Retinal pigment epithelial cell (primary cell): ENCODE measurements at regions not wholly inside any gene's neighbourhood (a gene's known extent, or its start where the extent isn't known, plus 50 kb on each side); places are given as distances from the start of the nearest gene placed in this dataset.

Experiments used
- DNase-seq: peaks from one replicate; pipeline ENCODE4 v3.0.0-alpha.2; 2010; ENCODE audit warnings: low read depth
- H3K4me3 ChIP-seq: 2 replicates; pipeline ENCODE4 v1.5.1; 2011; ENCODE audit warnings: mild to moderate bottlenecking, low read length, control low read depth, moderate library complexity
- TF ChIP-seq, protein P1 (sequence below): conservative IDR thresholded peaks from 2 replicates; pipeline ENCODE4 v1.5.1; 2011; ENCODE audit warnings: low read depth, low read length, control low read depth, inconsistent platforms

DNA sequence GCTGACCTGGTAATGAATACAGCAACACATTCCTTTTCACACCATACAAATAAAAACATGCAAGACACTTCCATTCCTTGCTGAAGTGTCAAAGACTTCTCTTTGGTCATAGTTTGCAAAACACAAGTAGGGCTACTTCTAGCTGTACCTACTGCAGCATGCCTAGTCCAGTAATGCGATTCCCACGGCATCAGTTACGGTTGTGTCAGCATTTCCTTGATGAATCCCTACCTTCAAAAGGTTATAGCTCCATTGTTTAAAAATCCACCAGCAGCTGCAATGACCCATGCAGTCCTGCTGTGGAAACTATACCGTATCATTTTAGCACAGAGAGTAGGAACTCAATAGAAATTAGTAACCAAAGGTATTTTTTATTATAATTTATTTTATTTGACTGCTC lies 1371.5 kb downstream of the EPHA7 start:
- no peak for DNase-seq
- TF ChIP-seq, protein P1, sequence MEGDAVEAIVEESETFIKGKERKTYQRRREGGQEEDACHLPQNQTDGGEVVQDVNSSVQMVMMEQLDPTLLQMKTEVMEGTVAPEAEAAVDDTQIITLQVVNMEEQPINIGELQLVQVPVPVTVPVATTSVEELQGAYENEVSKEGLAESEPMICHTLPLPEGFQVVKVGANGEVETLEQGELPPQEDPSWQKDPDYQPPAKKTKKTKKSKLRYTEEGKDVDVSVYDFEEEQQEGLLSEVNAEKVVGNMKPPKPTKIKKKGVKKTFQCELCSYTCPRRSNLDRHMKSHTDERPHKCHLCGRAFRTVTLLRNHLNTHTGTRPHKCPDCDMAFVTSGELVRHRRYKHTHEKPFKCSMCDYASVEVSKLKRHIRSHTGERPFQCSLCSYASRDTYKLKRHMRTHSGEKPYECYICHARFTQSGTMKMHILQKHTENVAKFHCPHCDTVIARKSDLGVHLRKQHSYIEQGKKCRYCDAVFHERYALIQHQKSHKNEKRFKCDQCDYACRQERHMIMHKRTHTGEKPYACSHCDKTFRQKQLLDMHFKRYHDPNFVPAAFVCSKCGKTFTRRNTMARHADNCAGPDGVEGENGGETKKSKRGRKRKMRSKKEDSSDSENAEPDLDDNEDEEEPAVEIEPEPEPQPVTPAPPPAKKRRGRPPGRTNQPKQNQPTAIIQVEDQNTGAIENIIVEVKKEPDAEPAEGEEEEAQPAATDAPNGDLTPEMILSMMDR: no peak

DNA sequence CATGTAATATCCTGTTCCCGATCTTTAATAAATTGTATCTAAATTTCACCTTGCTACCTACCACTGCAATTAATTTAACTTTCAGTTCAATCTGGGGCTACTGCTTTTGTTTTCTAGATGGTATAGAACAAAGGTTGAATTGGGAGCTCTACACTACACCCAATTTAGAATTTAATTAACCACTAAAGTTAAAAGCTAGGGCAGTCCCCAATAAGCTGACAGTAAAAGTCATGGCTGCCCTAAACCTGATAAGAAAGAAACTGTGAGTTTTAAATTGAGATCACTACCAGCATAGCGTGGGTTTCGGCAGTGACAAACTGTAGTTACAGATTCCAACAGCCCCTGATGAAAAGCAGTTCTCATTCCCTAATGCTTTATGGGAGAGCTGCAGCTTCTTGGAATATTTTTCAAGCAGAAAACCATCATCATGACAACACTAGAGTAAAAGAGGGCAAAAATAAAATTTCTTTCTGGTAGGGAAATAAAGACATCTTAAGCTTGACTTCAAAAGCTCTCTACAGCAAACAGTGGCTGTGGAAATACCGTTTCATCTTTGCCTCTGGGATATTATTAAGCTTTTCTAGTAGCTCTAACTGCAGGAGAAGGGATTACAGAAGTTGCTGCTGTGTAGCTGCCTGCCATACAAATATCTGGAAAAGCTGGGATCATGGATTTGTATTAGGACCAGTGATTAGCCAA lies 1372.1 kb downstream of the EPHA7 start:
- no peak for DNase-seq
- TF ChIP-seq, protein P1: no peak
- no peak overlapping the region for H3K4me3 ChIP-seq

More for the DNA sequence above, 1371.5 kb downstream of the EPHA7 start:
- no peak overlapping the region for H3K4me3 ChIP-seq

DNA sequence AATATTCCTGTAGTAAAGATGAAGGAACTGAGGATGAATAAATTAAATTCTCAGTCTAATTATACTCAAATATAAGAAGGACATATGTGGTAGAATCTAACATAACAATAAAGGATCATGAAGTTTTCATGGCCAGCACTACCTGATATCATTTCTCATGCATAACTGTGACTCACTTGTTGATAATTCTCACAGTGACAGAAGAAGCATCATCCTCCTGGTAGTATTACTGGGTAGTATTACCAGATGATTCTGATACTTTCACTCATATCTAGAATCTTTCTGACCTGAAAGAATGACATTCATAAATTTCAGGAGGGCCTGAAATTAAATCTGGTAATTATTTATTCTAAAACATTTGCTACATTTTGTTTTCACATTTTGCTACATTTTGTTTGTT lies 1375.0 kb downstream of the EPHA7 start:
- TF ChIP-seq, protein P1: no peak
- DNase-seq: no peak
- no peak overlapping the region for H3K4me3 ChIP-seq

DNA sequence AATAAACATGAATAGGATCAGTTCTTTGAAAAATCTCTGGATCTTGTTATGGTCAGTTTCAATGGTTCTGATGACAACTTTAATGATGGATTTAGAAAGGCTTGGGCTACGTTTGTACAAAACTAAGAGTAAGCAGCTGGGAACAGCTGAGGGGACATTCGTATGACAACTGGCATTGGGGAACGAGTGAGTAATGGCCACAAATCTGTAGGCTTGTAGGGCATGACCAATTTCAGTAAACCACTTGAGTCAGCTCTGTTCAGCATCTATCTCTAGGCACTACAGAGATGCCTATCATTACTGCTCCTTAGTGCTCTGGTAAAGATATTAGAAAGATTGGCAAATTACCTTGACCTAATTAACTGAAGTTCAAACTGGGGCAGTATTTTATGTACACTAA lies 1375.6 kb downstream of the EPHA7 start:
- TF ChIP-seq, protein P1: no peak
- H3K4me3 ChIP-seq: no peak overlapping the region
- no peak for DNase-seq

DNA sequence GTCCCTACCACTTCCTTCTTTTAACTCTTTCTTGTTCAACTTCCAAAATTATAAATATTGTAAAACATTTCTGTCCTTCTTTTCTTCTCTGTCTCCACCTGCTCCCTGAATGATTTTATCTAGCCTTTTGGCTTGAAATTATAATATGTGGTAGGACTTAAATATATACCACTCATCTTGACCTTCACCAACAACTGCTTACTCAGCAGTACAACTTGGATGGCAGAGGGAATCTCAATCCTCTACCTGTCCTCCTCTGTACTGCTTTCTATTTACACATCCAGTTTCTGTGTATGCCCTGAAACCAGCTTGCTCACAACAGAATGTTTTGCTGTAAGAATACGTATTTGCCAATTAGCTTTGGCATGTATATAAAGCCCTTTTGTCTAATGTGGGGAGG lies 1392.5 kb downstream of the EPHA7 start:
- TF ChIP-seq, protein P1: no peak

DNA sequence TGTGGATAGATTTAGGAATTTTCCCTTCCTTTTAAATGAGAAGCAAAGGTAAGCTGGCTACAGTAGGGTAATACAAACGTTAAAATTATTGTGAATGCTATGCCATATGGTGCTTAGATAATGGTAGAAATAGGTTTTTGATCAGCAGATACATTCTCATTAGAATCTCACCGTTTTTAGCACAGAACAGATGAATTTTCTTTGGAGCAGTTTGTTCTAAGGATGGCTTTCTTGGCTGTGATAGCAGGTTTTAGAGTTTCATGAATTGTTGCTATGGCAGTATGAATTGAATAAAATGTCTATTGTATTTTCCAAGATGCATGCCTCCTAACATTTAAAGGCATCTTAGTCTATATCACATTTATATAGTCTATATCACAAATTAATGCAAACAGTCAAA lies 1394.5 kb downstream of the EPHA7 start:
- DNase-seq: no peak
- H3K4me3 ChIP-seq: no peak overlapping the region
- TF ChIP-seq, protein P1: no peak

More for the DNA sequence above, 1392.5 kb downstream of the EPHA7 start:
- DNase-seq: no peak
- no peak overlapping the region for H3K4me3 ChIP-seq

DNA sequence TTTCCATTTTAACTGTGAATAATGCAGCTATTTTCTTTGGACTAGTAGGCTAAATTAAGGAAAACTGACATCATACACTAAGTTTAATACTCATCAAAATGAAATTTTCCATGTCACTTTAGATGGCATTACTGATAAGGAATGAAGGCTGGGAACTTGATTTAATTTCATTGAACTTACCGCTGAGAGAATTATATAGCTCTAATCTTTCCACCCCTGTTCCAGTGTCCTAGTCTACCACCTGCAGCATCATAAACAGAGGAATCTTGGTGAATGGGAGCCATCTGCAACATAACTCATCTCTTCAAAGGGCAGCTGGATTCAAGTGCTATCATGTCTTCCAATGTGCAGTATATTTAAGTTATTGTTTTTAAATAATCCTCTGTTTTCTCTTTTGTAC lies 1395.2 kb downstream of the EPHA7 start:
- TF ChIP-seq, protein P1: no peak
- no peak overlapping the region for H3K4me3 ChIP-seq
- no peak for DNase-seq
